ENCODE measurements at regions not wholly inside any gene's neighbourhood (a gene's known extent, or its start where the extent isn't known, plus 50 kb on each side); places are given as distances from the start of the nearest gene placed in this dataset.

DNA sequence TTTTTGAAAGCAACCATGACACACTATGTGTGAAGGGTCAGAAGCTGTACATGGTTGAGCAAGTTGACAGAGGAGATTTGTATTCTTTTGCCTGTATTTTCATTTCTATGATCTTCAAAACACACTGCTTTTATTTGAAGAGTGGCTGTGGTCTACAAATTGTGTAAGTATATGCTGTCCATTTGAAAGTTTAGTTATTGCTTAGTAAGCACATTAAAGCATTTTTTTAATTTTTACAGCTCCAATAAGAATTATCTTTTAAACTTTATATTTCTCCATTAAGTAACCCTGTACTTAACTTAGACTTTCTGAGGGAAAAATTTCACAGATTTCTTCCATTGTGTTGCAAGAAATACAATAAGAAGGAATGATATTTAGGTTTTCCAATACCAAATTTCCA, 915.2 kb downstream of the SLC6A15 start:
- TF ChIP-seq, protein P1, sequence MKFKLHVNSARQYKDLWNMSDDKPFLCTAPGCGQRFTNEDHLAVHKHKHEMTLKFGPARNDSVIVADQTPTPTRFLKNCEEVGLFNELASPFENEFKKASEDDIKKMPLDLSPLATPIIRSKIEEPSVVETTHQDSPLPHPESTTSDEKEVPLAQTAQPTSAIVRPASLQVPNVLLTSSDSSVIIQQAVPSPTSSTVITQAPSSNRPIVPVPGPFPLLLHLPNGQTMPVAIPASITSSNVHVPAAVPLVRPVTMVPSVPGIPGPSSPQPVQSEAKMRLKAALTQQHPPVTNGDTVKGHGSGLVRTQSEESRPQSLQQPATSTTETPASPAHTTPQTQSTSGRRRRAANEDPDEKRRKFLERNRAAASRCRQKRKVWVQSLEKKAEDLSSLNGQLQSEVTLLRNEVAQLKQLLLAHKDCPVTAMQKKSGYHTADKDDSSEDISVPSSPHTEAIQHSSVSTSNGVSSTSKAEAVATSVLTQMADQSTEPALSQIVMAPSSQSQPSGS (tag by site-specific recombination; IDR thresholded peaks at IDR 0.05; ENCODE audit: low read depth) = no peak
- TF ChIP-seq, protein P2, sequence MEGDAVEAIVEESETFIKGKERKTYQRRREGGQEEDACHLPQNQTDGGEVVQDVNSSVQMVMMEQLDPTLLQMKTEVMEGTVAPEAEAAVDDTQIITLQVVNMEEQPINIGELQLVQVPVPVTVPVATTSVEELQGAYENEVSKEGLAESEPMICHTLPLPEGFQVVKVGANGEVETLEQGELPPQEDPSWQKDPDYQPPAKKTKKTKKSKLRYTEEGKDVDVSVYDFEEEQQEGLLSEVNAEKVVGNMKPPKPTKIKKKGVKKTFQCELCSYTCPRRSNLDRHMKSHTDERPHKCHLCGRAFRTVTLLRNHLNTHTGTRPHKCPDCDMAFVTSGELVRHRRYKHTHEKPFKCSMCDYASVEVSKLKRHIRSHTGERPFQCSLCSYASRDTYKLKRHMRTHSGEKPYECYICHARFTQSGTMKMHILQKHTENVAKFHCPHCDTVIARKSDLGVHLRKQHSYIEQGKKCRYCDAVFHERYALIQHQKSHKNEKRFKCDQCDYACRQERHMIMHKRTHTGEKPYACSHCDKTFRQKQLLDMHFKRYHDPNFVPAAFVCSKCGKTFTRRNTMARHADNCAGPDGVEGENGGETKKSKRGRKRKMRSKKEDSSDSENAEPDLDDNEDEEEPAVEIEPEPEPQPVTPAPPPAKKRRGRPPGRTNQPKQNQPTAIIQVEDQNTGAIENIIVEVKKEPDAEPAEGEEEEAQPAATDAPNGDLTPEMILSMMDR (tag by site-specific recombination; IDR thresholded peaks at IDR 0.05) = no peak
- TF ChIP-seq ZNF169 (tag by site-specific recombination; IDR thresholded peaks at IDR 0.05) (no peak), ZNF792 (tag by site-specific recombination; IDR thresholded peaks at IDR 0.05) (no peak), ZNF24 (tag by site-specific recombination; IDR thresholded peaks at IDR 0.05) (no peak)
